NCI-H2081 treated with DMSO at 0.1 percent for 48 hours (cell line): ENCODE measurements at regions not wholly inside any gene's neighbourhood (a gene's known extent, or its start where the extent isn't known, plus 50 kb on each side); places are given as distances from the start of the nearest gene placed in this dataset.

Source experiments
- DNase-seq: peaks from one replicate; lab custom pipeline; 2025; lab: John Stamatoyannopoulos, UW

DNA sequence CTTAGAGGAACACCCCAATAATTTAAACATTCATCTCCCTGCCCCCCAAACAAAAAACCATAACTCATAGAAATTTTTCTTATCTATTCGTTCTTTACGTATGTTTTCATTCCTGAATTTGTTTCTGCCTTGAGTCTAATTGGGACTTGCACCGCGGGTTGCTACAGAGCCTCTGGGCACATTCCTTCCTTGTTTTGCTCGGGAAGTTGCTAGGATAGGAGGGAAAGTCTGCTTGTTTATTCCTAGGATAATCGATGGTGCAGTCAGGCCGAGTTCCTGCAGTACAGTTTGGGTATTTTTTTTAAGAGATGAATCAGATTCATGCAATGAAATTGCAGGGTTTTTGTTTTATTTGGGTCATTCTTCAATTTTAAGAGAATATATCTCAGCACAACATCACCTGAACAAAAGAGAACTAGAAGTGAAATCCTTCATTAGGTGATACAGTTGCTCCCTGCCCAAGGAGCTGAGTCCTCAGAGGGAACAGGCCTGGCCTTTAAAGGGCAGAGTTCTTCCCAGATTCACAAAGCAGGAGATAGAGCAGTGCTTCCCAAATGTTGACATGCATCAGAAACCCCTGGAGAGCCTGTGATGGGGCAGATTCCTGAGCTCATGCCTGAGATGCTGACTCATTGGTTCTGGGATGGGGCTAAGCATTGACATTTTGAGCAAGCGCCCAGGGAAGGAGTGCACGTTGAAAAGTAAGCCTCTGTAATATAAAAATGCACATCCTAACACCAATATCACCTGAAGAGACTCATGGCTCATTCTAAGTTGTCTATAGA is 114.9 kb upstream of the FAM9B start:
- DNase-seq = no peak

DNA sequence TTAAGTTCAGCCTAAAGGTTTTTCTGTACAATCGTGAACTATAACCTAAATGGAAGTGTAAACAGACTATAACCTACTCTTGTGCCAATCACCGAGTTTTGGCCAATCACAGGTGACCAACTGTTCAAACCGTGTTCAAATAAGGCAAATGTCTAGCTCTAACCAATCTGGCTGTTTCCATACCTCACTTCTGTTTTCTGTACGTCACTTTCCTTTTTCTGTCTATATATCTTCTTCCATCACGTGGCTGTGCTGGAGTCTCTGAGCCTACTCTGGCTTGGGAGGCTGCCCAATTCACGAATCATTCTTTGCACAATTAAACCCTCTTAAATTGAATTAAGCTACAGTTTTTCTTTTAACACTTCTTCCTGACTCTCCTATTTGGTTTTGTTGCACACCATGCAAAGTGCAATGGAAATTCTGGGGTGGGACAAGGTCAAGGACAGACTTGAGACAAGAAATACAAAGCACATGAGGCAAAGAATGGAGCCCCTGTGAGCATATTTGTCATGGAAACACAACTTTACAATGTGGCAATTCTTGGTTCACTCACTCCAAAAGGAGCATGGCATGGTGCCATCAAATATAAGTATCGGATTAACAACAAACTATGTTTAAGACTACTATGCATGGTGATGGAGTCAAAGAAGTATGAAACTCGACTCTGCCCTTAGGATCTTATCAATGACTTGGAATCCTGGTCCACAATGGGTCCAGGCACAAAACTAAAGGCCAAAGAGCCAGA is 115.7 kb upstream of the FAM9B start:
- no peak for DNase-seq

DNA sequence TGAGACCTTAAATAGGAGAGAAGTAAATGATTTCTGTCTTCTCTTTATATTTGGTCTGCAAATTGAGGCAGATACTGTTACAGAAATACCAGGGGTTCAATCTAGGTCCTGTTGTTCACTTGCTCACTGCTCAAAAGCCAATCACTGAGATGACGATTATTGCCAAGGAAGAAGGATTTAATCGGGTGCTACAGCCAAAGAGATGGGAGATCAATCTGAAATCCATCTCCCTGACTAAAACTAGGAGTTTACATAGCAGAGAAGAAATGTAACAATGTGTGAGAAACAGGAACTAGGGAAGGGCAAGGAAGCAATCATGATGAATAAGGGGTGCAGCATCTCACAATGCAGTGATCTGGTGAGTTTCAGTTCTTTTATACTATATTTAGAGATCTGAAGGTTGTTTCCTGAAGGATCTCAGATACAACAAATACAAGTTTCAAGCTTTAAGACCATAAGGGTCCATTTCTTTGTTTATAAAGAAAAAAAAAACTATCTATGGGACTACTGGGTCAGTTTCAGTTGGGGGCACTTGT is 117.9 kb upstream of the FAM9B start:
- no peak for DNase-seq

DNA sequence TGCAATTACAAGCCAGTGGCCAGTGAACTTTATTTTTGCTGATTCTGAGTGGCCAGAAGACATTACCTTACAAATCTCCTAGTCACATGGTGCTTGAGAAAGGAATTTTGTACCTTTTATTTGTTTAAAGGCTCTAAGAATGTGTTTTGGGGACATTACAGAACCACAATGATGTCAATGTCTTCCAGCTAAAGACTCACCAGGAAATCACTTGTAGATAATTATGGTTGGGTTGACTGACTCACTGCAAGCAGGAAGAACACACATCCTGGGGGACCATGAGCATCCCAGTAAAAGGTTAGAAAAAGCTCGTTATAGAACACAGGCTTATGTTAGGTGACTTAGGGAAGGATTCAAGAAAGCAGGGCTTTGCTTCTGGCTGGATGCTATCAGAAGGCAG is 119.4 kb upstream of the FAM9B start:
- DNase-seq = no peak

DNA sequence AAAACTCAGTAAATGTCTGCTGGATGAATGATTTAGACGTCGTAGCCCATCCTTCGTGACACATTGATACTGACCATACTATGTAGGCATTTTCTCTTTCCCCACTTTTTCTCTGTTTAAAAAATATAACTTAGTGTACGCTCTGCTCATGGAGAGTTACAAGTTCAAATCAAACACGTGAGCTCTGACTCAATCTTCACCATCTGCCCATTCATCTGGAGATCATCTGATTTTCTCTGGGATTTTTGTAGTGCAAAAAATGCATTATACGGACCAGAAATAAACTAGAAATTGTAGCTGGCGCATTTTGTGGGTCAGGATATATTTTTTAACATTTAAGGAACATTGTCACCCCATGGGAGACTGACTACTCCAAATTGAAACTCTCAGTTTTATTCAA is 124.7 kb upstream of the FAM9B start:
- no peak for DNase-seq

DNA sequence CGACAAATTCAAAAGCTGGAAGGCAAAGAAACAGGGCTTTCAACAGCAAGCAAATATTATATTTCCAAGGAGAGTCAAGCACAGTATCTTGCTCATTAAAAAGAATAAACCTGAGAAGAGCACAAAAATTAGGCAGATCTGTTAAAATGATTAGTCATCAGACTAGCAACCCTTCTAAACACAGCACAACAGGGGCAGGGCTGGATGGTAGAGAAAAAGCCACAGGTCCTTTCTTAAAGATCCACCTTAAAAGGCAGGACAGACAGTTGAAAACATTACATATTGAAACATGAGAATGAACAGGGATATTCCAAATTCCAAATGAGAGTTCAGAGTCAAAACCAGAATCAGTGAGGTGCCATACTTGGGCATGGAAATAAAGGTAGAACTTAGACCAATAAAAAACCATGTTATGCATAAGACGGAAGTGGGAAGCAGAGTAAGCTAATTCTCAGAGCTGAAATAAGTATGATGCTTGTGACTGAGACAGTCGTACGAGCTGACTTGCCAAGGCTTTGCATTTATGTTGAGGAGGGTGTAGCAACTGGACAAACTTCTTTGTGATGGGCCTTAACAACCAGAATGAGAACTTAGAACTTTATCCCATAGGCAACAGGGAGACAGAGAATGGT is 126.9 kb upstream of the FAM9B start:
- no peak for DNase-seq

DNA sequence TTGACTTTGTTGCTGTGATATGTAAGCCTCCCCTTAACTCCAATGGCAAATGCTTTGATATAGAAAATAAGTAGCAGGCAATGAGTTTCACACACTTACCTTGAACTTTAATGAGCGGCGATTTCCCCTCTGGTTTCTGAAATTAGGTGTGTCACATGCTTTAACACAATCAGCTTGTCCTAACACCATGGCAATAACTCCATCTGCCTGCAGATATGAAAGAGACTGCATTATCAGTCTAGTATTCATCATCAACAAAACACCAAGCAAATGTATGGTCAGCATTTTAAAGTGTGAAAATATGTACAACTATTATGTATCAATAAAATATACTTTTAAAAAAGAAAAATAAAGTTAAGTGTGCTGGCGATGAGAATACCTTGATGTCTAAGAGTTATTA is 128.8 kb upstream of the FAM9B start:
- no peak for DNase-seq

DNA sequence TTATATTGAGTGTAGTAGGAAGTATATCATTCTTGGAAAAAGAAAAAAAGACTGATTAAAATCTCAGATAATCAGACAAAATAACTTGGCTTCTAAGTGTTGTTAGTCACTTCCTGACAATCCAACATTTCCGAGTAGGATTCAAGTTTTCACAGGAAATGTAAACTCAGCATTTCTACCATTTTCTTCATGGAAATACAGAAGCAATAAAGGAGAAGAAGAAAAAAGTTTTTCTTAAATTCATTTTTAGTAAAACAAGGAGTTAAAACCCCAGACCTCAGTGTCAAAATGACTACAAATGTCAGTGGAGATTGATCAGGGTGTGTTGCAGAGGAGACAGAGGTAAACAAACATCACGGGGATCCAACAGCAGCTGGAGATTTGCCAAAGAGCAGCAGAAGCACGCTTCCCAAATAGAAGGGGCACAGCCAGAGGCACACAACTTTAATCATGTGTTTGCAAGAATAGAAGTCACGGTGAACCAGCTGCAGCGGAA is 129.3 kb upstream of the FAM9B start:
- DNase-seq = peak; percentile 23

DNA sequence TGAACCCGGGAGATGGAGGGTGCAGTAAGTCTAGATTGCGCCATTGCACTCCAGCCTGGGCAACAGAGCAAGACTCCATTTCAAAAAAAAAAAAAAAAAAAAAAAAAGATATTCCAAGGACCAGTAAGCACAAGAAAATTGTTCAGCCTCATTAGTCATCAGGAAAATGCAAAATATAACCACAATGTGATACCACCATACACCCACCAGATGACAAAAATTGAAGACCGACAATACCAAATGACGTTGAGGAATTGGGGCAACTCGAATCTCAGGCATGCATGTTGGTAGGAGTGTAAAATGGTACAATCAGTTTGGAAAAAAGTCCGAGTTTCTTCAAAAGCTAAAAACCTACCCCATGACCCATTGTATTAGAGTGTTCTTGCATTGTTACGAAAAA is 130.2 kb upstream of the FAM9B start:
- no peak for DNase-seq

DNA sequence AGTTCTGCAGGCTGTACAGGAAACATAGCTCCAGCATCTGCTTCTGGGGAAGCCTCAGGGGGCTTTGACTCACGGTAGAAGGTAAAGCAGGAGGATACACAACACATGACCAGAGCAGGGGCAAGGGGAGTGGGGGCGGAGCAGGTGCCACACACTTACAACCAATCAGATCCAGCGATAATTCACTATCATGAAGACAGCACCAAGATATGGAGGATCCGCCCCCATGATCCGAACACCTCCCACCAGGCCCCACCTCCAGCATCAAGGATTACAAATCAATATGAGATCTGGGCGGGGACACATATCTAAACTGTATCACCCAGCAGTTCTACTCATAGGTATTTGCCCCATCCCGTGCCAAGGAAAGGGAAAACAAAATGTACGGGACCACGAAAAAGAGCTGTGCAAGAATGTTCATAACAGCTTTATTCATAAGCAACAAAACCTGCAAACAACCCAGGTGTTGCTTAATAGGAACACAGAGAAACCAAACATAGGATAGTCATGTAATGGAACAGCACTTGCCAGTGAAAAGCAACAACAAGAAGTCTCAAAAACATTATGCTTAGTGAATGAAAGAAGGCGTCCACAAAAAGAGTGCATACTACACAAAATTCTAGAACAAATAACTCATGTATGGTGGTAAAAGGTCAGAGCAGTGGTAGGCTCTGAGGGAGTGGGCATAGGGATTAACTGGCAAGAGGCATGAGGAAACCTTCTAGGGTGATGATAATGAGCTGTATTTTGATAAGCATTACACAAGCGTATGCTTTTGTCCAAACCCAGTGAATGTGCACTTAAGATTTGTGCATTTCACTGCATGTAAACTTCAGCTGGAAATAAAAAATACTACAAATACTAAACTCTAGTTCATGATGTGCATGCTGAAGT is 130.9 kb upstream of the FAM9B start:
- no peak for DNase-seq

DNA sequence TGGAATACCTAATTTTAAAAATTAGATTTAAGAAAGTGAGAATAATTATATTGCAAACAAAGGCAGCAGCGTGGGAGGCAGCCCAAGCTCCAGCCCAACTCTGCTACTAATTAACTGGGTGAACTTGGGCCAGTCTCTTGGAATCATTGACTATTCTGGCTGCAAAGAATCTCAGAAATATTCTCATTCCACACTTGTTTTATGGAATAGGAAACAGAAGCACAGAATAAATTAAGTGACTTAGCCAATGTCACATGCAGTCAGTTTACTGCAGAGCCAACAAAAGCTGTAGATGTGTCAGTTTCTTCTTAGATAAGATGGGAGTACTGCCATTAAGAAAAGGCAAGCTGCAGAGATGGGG is 132.6 kb upstream of the FAM9B start:
- no peak for DNase-seq

DNA sequence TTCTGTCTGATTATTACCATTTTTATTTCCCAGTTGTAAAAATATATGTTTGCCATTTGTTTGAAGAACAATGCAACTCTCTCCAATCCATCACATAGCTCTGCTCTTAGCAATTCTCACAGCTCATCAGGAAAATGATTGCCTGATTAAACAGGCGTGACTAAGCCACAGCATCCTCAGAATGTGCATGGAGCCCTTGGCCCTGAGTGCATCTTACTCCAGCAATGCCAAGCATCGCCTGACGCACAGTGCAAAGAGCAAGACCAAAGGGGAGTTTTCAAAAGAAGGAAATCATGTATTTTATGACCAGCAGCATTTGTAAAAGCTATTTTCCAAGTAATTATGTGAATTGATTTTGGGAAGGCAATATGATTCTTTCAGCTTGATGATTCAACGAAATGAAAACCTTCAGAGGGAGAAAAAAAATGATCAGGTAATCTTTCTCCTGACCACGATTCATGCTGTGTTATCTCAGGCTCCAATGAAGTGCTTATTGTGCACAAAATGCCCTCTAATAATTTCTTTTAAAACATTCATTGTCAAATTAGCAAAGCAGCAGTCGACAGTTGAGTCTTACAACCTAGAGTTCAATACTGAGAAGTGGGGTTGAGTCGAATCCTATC is 138.0 kb upstream of the FAM9B start:
- DNase-seq = no peak

DNA sequence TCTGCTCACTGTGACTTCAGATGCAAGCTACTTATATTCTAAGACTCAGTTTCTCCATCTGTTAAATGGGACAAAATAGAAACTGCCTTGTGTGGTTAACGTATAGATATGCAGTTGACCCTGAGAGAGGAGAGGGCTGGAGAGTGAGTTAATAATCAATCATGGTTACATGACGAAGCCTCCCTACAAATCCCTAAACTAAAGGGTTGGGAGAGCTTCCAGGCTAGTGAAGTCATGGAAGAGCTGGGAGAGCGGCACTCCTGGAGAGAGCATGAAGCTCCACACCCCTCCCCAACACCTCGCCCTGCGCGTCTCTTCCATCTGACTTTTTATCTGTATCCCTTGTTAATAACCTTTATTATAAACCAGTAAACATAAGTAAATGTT is 138.5 kb upstream of the FAM9B start:
- DNase-seq = no peak

DNA sequence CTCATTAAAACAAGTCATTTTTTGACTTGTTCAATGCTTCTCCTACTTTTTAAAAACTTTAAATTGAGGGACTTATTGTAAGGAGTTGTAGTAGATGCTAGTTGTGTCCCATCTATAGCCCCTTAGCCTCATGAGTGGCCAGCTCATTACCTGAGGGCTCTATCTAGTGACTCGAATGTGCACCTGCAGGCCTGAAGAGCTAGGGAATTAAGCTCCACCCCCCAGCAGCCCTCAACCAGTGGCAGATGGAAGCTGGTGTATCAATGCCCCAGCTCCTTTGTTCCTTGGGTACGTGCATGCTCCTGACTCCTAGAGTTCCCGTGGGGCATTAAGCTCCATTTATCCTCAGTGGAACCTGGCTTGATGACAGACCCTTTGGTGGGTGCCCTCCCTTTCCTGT is 146.7 kb upstream of the FAM9B start:
- no peak for DNase-seq

DNA sequence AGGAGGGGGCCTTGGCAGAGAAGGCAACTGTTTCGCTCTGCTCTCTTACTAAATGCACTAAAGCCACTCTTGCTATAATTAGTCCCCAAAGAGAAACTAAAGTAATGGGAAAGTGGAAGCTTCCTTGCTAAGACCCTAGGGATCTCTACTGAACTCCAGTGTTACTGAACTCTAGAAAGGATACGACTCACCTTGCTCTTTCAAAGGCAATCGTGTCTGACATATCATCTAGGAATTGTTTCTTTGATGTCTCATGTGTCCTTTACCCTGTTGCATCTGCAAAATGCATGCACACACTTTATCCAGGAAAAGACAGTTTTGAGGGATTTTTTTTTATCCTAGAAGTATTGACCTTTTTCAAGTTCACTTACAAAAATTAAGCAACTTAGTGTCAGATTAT is 148.1 kb upstream of the FAM9B start:
- no peak for DNase-seq

DNA sequence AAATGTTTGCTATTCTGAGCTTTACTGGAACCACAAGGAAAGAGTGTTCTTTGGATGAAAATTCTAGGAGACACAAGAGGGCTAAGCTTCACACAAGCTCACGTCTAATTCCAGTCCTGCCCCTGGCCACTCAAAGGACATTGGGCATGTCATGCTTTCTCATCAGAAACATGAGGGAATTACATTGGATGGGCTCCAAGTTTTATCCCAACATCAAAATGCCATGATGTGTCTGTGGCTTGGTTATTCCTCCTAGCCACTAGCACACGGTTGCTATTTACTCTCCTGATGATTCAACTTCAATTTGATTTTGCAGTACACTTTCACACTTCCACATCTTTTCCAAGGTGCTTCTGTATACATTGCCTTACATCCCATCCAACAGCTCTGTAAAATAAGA is 149.6 kb upstream of the FAM9B start:
- no peak for DNase-seq

DNA sequence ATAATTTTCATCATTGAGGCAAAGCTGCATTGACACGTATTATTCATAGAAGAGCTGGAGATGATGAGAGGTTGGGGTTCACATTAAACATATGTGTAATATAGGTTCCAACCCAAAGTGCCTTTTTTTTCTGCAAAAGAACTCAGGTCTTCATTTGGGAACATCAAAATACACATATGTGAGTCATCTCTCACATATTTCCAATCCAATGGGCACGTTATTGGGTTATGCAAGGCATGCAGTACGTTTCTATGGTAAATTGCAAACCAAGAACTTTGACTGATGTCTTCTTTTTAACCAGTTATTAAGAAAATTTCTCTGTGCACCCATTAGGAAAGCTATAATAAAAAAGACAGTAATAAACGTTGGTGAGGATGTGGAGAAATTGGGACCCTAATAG is 150.3 kb upstream of the FAM9B start:
- DNase-seq = no peak

DNA sequence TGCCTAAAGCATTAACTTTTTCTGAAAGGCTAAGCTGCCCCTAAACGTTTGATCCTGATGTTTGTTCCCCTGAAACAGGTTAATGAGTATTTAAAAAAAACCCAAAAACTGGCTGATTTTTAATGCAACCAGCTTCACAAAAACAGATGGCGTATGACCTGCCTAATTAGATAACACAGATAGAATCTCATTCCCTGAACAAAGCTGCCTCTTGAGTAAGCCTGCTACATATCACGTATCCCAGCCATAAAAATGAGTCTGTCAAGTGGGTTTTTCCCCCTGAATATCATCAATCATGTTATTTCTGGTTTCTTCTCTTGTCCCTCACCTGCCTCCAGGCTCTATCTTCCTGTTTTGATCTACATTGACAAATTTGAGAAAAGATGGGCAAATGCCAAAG is 154.2 kb upstream of the FAM9B start:
- no peak for DNase-seq

DNA sequence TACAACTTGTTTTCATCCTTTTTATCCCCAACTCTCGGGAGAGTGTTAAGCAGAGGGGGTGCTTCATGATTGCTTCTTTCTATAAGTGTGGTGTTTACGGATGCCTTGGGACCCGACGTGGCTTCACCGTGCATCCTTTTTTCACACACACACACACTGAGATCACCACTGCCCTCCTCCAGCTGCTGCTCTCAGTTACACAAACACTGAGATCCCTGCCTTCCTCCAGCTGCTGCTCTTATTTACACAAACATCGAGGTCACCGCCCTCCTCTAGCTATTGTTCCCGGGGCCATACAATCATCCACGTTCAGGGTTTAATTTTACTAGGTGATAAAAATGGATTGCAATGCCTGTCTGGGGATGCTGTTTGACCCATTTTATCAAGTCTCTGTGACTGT is 155.4 kb upstream of the FAM9B start:
- DNase-seq = no peak

DNA sequence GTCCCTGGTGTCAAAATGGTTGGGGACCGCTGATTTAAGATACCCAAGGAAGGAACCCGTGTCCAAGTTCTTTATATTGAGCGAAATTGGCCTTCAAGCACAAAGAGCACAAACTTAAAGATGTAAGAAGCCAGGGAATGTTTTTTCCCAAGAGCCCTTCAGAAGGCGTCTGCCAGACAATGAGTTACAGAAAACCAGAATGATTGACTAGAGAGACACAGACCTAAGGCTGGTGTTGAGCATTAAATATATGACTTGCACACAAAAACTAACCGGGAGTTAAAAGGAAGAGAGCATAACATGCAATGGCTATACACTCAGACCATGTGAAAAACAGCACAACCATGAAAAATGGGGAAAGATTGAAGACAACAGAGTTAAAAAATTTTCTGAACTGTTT is 157.5 kb upstream of the FAM9B start:
- no peak for DNase-seq

DNA sequence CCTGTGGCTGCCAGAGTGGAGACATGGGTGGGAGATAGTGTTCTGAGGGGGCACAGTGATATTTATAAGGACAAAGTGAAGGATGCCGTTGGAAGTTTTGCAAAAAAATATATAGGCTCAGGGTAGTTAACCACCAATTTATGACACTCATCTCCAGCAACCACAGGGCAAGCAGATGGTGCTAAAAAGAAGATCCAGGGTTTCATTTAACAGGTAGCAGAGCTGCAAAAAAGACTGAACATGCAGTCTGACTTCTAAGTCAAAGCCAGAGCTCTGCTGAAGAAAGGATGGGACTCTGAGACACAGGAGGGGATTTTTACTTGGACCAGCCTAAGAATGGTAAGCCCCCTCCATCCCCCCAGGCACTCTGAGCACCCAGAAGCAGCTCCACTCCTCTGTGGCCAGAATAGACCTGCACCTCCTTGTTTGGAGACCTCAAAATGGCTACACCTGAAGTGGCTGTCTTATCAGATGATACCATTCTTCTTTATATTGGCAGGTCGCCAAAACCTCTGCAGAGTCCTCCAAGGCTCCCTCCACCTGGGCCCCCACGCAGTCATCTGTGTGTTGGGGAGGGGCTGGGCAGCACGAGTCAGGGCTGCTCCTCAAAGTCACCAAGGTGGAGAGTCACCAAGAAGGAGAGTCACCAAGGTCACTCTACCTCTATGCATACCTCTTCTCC is 161.4 kb upstream of the FAM9B start:
- no peak for DNase-seq
